Stimulated activated CD4-positive, alpha-beta T cell treated with anti-CD3 and anti-CD28 coated beads, Interleukin-2, amount 100 ng/mL, for 4 hours (primary cell): ENCODE measurements at regions not wholly inside any gene's neighbourhood (a gene's known extent, or its start where the extent isn't known, plus 50 kb on each side); places are given as distances from the start of the nearest gene placed in this dataset.

Experiments used
- DNase-seq: peaks from one replicate; pipeline ENCODE4 v3.0.0-alpha.2; 2020; ENCODE audit warnings: low read depth

- DNase-seq: no peak
These were observed 157.7 kb downstream of the SMIM20 start for GRCh38 chr4:26071688-26072087.

- DNase-seq: no peak
These were observed 160.0 kb downstream of the SMIM20 start for GRCh38 chr4:26073886-26074560.

GRCh38 chr4:26074712-26075430, 160.9 kb downstream of the SMIM20 start:
- peak; percentile 55 for DNase-seq

GRCh38 chr4:26075583-26075982, 161.6 kb downstream of the SMIM20 start:
- no peak for DNase-seq

GRCh38 chr4:26076000-26076587, 162.1 kb downstream of the SMIM20 start:
- peak; percentile 21 for DNase-seq

- DNase-seq: no peak
These were observed 162.9 kb downstream of the SMIM20 start for GRCh38 chr4:26076896-26077295.

GRCh38 chr4:26077756-26078155, 163.7 kb downstream of the SMIM20 start:
- no peak for DNase-seq

GRCh38 chr4:26080870-26081628, 167.0 kb downstream of the SMIM20 start:
- DNase-seq: no peak

GRCh38 chr4:26081795-26082498, 167.9 kb downstream of the SMIM20 start:
- DNase-seq: no peak

GRCh38 chr4:26082565-26082964, 168.5 kb downstream of the SMIM20 start:
- DNase-seq: no peak

- no peak for DNase-seq
These were observed 170.0 kb downstream of the SMIM20 start for GRCh38 chr4:26083987-26084386.

- DNase-seq: no peak
These were observed 170.4 kb downstream of the SMIM20 start for GRCh38 chr4:26084414-26084813.

GRCh38 chr4:26085551-26085950, 171.5 kb downstream of the SMIM20 start:
- DNase-seq: no peak

GRCh38 chr4:26086621-26087441, 172.8 kb downstream of the SMIM20 start:
- DNase-seq: no peak

GRCh38 chr4:26088433-26088928, 174.5 kb downstream of the SMIM20 start:
- DNase-seq: no peak

GRCh38 chr4:26093551-26093950, 179.5 kb downstream of the SMIM20 start:
- DNase-seq: no peak

GRCh38 chr4:26094076-26094475, 180.1 kb downstream of the SMIM20 start:
- no peak for DNase-seq

- no peak for DNase-seq
These were observed 180.9 kb downstream of the SMIM20 start for GRCh38 chr4:26094911-26095310.

- DNase-seq: no peak
These were observed 185.9 kb downstream of the SMIM20 start for GRCh38 chr4:26099967-26100366.

- DNase-seq: no peak
These were observed 187.0 kb downstream of the SMIM20 start for GRCh38 chr4:26101011-26101410.
